GM12801 (cell line): ENCODE measurements at regions not wholly inside any gene's neighbourhood (a gene's known extent, or its start where the extent isn't known, plus 50 kb on each side); places are given as distances from the start of the nearest gene placed in this dataset.

Experiments
- TF ChIP-seq, protein P1 (sequence below): IDR thresholded peaks from one replicate; pipeline ENCODE4 v1.5.1; 2011; ENCODE audit warnings: control low read depth; ENCODE audit not compliant: insufficient read length; ENCODE audit errors: extremely low read depth

DNA sequence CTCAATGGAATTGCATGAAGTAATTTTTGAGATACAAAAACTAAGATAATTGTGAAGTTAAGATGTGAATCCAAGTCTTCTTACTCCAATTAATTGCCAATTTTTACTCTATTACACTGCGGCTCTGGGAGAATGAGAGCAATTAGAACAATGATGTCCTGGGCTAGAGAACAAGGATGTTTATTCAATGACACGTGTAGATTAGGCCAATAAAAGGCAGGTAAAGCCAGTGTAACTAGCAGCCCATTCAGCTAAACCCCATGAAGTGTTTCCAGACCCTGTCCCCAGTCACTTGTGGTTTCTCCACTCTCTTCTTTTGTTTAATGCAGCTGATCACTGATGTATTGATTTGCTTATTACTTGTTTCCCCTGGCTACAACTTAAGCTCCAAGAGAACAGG, 381.1 kb upstream of the ARHGEF26 start:
- TF ChIP-seq, protein P1, sequence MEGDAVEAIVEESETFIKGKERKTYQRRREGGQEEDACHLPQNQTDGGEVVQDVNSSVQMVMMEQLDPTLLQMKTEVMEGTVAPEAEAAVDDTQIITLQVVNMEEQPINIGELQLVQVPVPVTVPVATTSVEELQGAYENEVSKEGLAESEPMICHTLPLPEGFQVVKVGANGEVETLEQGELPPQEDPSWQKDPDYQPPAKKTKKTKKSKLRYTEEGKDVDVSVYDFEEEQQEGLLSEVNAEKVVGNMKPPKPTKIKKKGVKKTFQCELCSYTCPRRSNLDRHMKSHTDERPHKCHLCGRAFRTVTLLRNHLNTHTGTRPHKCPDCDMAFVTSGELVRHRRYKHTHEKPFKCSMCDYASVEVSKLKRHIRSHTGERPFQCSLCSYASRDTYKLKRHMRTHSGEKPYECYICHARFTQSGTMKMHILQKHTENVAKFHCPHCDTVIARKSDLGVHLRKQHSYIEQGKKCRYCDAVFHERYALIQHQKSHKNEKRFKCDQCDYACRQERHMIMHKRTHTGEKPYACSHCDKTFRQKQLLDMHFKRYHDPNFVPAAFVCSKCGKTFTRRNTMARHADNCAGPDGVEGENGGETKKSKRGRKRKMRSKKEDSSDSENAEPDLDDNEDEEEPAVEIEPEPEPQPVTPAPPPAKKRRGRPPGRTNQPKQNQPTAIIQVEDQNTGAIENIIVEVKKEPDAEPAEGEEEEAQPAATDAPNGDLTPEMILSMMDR, result no peak

DNA sequence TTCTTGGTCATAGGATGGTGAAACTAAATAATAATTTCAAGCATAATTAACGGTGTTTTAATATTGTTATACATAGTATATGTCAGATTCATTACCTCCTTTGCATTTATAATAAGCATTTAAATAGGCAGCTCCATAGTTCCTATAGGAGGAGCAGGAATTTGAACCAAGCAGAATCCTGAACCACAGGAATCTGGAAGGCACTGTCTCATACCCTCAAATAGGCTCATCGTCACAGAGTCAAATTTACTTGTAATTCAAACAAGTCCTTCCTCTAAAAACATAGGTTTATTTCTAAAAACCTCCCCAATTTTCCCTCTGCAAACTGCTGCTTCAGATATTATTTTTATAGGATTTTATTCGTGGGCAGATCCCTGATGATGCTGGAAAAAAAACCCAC, 376.3 kb upstream of the ARHGEF26 start:
- TF ChIP-seq, protein P1, result no peak

DNA sequence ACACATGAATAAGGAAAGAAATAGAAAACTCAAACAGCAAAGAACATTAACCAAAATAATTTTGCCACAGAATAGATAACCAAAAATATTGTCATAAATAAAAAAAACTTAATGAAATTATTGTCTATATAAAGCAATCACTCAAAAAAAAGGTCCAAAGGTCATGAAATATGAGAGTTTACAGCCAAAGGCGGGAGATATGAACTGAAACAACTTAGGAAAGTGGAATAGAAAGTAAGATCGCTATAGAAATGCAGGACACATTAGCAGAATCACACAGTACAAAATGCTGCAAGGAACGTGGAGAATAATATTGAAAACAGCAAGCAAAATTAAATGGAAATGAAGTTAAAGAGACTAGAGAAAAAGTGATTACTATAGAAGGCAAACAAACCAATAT, 375.0 kb upstream of the ARHGEF26 start:
- TF ChIP-seq, protein P1, result no peak

DNA sequence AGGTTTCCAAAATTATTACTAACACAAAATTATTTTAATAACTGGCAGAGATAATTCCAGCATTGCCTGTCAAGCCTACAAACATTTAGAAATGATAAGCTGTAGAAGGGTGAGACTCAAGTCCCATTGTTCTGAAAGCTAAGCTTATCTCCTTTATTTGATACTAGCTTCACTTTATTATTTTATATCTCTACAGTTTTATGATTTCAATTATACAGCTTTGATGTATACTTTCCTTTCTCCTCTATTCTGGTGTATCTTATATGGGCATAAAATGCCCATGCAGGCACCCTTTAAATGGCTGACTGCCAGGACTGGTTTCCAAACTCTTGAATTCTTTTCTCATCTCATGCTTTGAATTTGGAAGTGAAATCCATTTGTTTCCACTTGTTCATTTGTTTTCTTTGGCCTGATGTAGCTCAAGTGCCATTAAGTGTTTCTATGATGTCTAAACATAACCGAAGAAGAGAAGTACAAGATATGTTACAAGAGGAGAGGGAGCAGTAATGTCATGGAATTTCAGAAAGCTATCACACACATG, 372.1 kb upstream of the ARHGEF26 start:
- TF ChIP-seq, protein P1, result no peak

DNA sequence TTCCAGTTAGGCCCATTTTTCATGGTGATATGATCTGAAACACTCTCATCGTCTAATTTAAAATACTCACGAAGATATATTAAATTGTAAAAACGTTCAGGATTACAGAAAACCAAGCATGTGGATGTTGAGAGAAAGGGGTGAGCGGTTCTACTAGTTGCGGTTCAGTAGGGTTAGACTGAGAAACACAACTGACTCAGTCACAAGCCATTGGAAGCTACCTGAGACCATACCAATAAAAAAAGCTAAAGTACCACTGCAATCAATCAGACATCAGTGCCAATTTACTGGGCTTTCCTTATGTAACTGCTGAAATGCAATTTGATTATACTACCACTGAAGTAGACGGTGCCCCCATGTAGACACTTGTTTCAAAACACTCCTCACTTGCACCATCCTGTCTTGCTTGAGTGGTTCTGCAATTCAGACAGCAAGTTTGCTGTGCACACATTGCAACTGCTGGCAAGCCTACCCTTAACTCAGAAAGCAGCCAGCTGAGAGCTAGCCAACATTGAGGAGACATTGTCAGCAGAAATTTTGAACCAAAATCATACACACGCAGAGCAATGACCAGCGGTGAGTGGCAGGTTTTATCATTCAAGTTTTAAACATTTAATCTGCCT, 368.7 kb upstream of the ARHGEF26 start:
- TF ChIP-seq, protein P1, result no peak

DNA sequence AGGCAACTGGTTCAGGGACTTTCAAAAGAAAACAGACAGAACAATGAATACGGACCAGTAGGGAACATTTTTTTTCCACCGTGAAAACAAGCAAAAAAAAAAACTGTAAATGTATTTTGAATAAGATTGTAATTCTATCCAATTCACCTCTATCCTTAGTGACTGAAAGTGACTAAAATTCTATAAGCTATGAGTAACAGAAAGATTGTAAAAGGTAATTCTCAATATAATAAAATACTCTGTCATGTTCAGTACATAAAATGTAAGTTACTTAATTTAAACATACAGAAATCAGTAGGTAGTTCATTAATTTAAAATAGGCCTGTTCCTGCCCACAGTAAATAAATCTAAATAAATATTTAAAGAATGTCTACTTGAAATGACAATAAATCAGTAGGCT, 368.2 kb upstream of the ARHGEF26 start:
- TF ChIP-seq, protein P1, result no peak

DNA sequence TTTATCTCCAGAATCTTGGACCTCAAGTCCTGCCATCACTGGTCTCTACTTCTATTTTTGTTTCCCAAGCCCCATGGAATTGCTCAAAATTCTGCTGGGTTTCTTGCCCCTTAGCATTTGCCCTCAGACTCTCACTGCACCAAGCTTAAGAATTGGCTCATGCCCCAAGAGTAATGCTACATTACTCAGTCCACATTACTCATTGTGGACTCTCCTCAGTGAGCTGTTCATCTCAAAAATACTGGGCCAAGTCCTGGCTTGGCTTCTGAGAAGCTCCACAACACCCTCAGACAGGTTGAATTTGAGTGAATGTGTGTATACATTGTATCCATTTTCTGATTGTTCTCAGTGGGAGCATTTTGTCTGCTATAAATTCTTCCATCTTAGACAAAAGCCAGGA, 364.4 kb upstream of the ARHGEF26 start:
- TF ChIP-seq, protein P1, result no peak
